ENCODE measurements at regions not wholly inside any gene's neighbourhood (a gene's known extent, or its start where the extent isn't known, plus 50 kb on each side); places are given as distances from the start of the nearest gene placed in this dataset.

DNA sequence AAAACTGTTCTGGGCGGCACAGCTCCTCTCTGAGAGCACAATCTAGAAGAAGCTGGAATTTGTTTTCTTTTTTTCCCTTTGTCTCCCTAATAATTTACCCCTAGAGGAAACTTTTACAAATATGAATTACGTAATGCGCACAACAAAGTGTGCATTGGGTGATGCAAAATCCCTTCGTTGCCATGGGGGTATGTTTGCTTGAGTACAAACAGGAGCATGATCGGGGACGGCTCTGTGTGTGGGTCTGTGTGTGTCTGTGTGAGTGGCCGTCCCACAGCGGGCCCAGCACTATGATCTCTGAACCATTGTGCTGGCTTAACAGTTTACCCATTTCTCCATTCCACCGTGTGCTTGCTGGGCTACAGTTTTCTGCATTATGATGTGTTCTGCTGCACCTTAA is 278.2 kb downstream of the CDC5L start:
- TF ChIP-seq, protein P1, sequence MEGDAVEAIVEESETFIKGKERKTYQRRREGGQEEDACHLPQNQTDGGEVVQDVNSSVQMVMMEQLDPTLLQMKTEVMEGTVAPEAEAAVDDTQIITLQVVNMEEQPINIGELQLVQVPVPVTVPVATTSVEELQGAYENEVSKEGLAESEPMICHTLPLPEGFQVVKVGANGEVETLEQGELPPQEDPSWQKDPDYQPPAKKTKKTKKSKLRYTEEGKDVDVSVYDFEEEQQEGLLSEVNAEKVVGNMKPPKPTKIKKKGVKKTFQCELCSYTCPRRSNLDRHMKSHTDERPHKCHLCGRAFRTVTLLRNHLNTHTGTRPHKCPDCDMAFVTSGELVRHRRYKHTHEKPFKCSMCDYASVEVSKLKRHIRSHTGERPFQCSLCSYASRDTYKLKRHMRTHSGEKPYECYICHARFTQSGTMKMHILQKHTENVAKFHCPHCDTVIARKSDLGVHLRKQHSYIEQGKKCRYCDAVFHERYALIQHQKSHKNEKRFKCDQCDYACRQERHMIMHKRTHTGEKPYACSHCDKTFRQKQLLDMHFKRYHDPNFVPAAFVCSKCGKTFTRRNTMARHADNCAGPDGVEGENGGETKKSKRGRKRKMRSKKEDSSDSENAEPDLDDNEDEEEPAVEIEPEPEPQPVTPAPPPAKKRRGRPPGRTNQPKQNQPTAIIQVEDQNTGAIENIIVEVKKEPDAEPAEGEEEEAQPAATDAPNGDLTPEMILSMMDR (IDR thresholded peaks at IDR 0.05), result no peak
- no peak for TF ChIP-seq CREB1 (CRISPR knock-in tag; IDR thresholded peaks at IDR 0.05)
